Naive thymus-derived CD4-positive, alpha-beta T cell (primary cell): ENCODE measurements at regions not wholly inside any gene's neighbourhood (a gene's known extent, or its start where the extent isn't known, plus 50 kb on each side); places are given as distances from the start of the nearest gene placed in this dataset.
A peak's percentile ranks its signal among the peaks of the same experiment; 100 is the strongest.

Source experiments
- ATAC-seq: fragments of 150-1000 bp; cut with Tn5 transposase; 2 replicates; pipeline ENCODE4 v1.10.0; 2021; ENCODE audit warnings: mild to moderate bottlenecking, moderate library complexity
- CTCF ChIA-PET: fragments of 350-600 bp; sonication (Branson Sonifier 250); formaldehyde crosslinking; loops from one replicate; lab custom pipeline; 2021; ENCODE audit warnings: antibody characterized with exemption; lab: Charles Lee
- POLR2A ChIA-PET: fragments of 350-600 bp; sonication (Branson Sonifier 250); formaldehyde crosslinking; loops from one replicate; lab custom pipeline; 2021; ENCODE audit warnings: antibody characterized with exemption, inconsistent platforms; lab: Charles Lee
- DNase-seq, 9 donors: peaks; one replicate each; pipeline versions ENCODE4 v3.0.0 to v3.0.0-alpha.2; 2020 to 2022; ENCODE audit warnings: mixed read lengths in 1 of 9
- H3K27ac ChIP-seq: one replicate; pipeline ENCODE4 v1.7.0; 2013; ENCODE audit warnings: mild to moderate bottlenecking, low read depth, low read length, moderate library complexity
- H3K27me3 ChIP-seq, 2 donors: one replicate each; pipeline ENCODE4 v1.7.0; 2013; ENCODE audit warnings: low read length in 2 of 2, mild to moderate bottlenecking in 2 of 2, moderate library complexity in 2 of 2; ENCODE audit not compliant: control insufficient read depth in 2 of 2, insufficient read depth in 2 of 2
- H3K36me3 ChIP-seq, 3 experiments: 1 replicate in 2 of 3; 2 replicates in 1 of 3; pipeline ENCODE4 v1.7.0; 2013; ENCODE audit warnings: low read length in 3 of 3, mild to moderate bottlenecking in 3 of 3, moderate library complexity in 1 of 3; ENCODE audit not compliant: insufficient read depth in 3 of 3, control insufficient read depth in 2 of 3
- H3K4me1 ChIP-seq, 2 donors: one replicate each; pipeline ENCODE4 v1.7.0; 2013; ENCODE audit warnings: low read length in 2 of 2, mild to moderate bottlenecking in 2 of 2, moderate library complexity in 1 of 2; ENCODE audit not compliant: control insufficient read depth in 2 of 2, insufficient read depth in 2 of 2
- H3K4me3 ChIP-seq: 2 replicates; pipeline ENCODE4 v1.7.0; 2013; ENCODE audit warnings: mild to moderate bottlenecking, low read length
- H3K9me3 ChIP-seq, 3 experiments: 1 replicate in 2 of 3; 2 replicates in 1 of 3; pipeline ENCODE4 v1.7.0; 2013; ENCODE audit warnings: low read length in 3 of 3; ENCODE audit not compliant: control insufficient read depth in 2 of 3
- H3K27ac Mint-ChIP-seq, 9 donors: one replicate each; pipeline ENCODE4 v1.8.0; 2020 to 2022; ENCODE audit warnings: mixed read lengths in 9 of 9, mild to moderate bottlenecking in 8 of 9, moderate library complexity in 5 of 9, inconsistent platforms in 2 of 9
- H3K27me3 Mint-ChIP-seq, 5 donors: one replicate each; pipeline ENCODE4 v1.8.0; 2021 to 2022; ENCODE audit warnings: mixed read lengths in 5 of 5, mild to moderate bottlenecking in 1 of 5
- H3K36me3 Mint-ChIP-seq, 5 donors: one replicate each; pipeline ENCODE4 v1.8.0; 2020 to 2022; ENCODE audit warnings: mixed read lengths in 5 of 5, mild to moderate bottlenecking in 3 of 5, inconsistent platforms in 1 of 5
- H3K4me1 Mint-ChIP-seq, 7 donors: one replicate each; pipeline ENCODE4 v1.8.0; 2020 to 2022; ENCODE audit warnings: mixed read lengths in 7 of 7, mild to moderate bottlenecking in 3 of 7, inconsistent platforms in 1 of 7
- H3K4me3 Mint-ChIP-seq, 10 donors: one replicate each; pipeline ENCODE4 v1.8.0; 2020 to 2022; ENCODE audit warnings: mild to moderate bottlenecking in 10 of 10, mixed read lengths in 10 of 10, moderate library complexity in 6 of 10, inconsistent platforms in 2 of 10
- H3K9me3 Mint-ChIP-seq, 11 donors: one replicate each; pipeline ENCODE4 v1.8.0; 2020 to 2022; ENCODE audit warnings: mixed read lengths in 11 of 11, mild to moderate bottlenecking in 4 of 11, inconsistent platforms in 1 of 11, moderate library complexity in 1 of 11
- intact Hi-C, 2 donors: fragments of 100-400 bp; cut with micrococcal nuclease; formaldehyde crosslinking; loops; one replicate each; pipeline ENCODE4 v1.15.1; 2023

DNA sequence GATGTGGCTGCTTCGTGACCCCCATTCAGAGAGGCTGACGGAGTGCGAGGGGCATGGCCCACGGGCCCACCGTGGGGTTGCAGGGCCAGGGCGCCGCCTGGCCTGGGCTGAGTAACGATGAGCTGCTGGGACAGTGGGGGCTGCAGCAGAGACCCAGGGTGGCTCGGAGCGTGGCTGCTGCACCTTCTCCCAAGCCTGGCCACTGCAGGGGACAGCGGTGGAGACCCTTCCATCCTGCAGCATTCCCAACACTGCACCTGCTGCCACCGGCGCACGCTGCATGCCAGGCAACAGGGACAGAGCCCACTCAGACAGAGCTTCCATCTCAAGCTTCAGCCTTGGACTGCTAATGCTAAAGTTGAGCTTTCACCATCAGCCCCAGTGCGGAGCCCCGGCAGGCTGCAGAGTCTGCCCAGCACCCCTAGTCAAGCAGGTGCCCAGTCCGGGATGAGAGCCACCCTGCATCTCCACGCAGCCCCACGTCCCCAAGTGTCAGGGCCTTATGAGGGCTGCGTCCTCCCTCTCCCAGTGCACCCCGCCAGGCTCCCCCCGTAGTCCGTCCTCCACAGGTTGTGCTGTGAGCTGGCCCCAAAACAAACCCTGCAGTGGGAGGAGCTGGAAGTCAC lies 89.4 kb upstream of the AFDN start:
- H3K4me1 ChIP-seq = no peaks in the 10 kb centered on the region
- no peak for DNase-seq
- no peak overlapping the region for H3K4me3 ChIP-seq
- Mint-ChIP-seq H3K9me3 (peaks cover 0 to 8% (median 2%) of the 10 kb centered on the region in 11 donors), H3K27ac (no peak overlapping the region), H3K4me3 (no peak overlapping the region), H3K27me3 (peaks cover 8 to 23% (median 10%) of the 10 kb centered on the region in 5 donors), H3K36me3 (no peaks in the 10 kb centered on the region), H3K4me1 (peaks cover 0 to 6% (median 3%) of the 10 kb centered on the region in 7 donors)
- no peaks in the 10 kb centered on the region for H3K36me3 ChIP-seq
- H3K27ac ChIP-seq = no peak overlapping the region
- no peaks in the 10 kb centered on the region for H3K9me3 ChIP-seq
- ATAC-seq = no peak
- ChIA-PET POLR2A (no interaction called here), CTCF (no interaction called here)
- intact Hi-C loops = no loop called here
- H3K27me3 ChIP-seq = no peaks in the 10 kb centered on the region

DNA sequence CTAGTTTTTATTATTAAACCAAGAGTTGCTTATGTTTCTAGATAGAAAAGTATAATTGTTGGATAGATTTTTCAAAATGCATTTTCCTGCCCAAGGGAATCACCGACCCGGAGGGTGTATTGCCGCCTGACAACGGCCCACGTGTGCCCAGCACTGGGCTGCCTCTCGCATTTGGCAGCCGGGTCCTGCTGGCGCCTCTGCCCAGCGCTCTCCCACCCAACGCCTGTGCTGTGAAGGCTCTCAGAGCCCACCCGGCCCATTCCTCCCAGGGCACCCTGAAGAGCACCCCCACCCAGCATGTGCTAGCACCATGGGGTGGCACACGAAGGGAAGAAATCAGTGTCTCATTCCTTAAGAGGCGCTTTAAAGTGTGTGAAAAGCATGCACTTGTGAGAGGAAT lies 88.3 kb upstream of the AFDN start:
- H3K27ac ChIP-seq = no peak overlapping the region
- H3K4me3 Mint-ChIP-seq = no peak overlapping the region
- ChIA-PET POLR2A (no interaction called here), CTCF (no interaction called here)
- no peaks in the 10 kb centered on the region for H3K36me3 ChIP-seq
- H3K9me3 Mint-ChIP-seq = peaks cover 0 to 5% (median 1%) of the 10 kb centered on the region in 11 donors
- no peak overlapping the region for H3K27ac Mint-ChIP-seq
- H3K4me1 Mint-ChIP-seq = peaks cover 0 to 6% (median 0%) of the 10 kb centered on the region in 7 donors
- no peak for DNase-seq
- no peaks in the 10 kb centered on the region for H3K36me3 Mint-ChIP-seq
- ATAC-seq = no peak
- H3K27me3 ChIP-seq = no peaks in the 10 kb centered on the region
- no peak overlapping the region for H3K4me3 ChIP-seq
- intact Hi-C loops = no loop called here
- H3K9me3 ChIP-seq = no peaks in the 10 kb centered on the region
- H3K4me1 ChIP-seq = no peaks in the 10 kb centered on the region
- peaks cover 8 to 28% (median 10%) of the 10 kb centered on the region in 5 donors for H3K27me3 Mint-ChIP-seq

DNA sequence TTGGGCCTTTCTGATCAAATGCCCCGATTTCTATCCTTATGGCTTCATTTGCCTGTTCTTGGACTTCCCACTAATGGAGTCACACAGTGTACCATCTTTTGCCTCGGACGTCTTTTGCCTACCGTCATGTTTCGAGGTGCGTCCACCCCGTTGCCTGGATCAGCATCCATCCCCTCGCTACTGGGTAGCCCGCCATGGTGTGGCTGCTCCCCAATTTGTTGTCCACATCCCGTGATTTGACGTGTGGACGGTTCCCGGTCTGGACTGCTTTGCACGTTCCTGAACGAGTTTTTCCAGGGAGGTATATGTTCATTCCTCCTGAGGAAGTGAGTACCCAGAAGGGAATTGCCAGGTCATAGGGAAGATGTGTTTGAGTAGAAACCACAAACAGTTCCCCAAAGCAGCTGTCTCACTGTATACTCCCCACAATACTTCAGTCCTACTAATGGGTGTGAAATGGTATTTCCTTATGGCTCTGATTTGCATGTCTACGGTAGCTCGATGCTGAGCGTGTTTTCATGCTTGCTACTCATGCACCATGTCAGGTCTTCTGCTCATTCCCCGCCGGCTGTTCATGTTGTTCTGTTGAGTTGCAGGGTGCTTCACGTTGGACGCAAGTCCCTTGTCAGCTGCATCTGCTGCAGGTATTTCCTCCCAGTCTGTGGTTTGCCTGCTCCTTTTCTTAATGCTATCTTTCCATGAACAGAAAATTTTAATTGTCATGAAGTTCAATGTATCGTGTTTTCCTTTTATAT lies 86.8 kb upstream of the AFDN start:
- H3K4me3 ChIP-seq = no peak overlapping the region
- peaks cover 0 to 4% (median 0%) of the 10 kb centered on the region in 11 donors for H3K9me3 Mint-ChIP-seq
- POLR2A ChIA-PET = no interaction called here
- H3K9me3 ChIP-seq = no peaks in the 10 kb centered on the region
- ATAC-seq (no peak), DNase-seq (no peak)
- peaks cover 8 to 28% (median 10%) of the 10 kb centered on the region in 5 donors for H3K27me3 Mint-ChIP-seq
- intact Hi-C loops = no loop called here
- CTCF ChIA-PET = no interaction called here
- no peak overlapping the region for H3K27ac ChIP-seq
- peak overlapping the region in 1 of 9 donors; percentile 8 for H3K27ac Mint-ChIP-seq
- H3K4me1 Mint-ChIP-seq = peaks cover 0 to 6% (median 0%) of the 10 kb centered on the region in 7 donors
- no peak overlapping the region for H3K4me3 Mint-ChIP-seq
- H3K27me3 ChIP-seq = no peaks in the 10 kb centered on the region
- no peaks in the 10 kb centered on the region for H3K36me3 ChIP-seq
- no peaks in the 10 kb centered on the region for H3K4me1 ChIP-seq
- no peaks in the 10 kb centered on the region for H3K36me3 Mint-ChIP-seq

DNA sequence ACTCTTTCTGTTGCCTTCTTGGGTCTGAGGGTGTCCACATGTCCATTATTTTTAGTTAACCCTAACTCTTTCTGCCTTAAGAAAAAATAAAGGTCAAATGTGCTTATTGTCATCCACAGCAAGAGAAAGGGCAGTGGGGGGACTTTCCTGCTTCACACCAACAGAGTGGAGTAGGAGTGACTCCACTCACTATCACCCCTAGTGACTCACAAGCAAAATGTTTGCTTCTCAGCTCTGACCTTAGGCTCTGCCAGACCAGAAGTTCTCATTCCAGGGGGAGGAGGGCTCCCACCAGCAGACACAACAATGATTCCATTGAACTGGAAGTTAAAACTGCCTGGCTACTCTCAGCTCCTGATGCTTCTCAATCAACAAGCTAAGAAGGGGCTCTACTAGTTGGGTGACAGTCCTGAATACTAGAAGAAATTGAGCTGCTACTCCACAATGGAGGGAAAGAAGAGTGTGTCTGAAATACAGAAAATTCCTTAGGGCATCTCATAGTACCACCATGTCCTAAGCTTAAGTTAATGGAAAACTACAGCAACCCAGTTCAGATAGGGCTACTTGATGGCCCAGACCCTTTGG lies 83.9 kb upstream of the AFDN start:
- H3K4me3 ChIP-seq = no peak overlapping the region
- H3K4me1 ChIP-seq = no peaks in the 10 kb centered on the region
- ChIA-PET POLR2A (no interaction called here), CTCF (no interaction called here)
- peaks cover 0 to 24% (median 8%) of the 10 kb centered on the region in 5 donors for H3K27me3 Mint-ChIP-seq
- no peaks in the 10 kb centered on the region for H3K9me3 ChIP-seq
- no peak overlapping the region for H3K27ac ChIP-seq
- ATAC-seq (no peak), DNase-seq (no peak)
- H3K36me3 Mint-ChIP-seq = no peaks in the 10 kb centered on the region
- H3K27ac Mint-ChIP-seq = no peak overlapping the region
- H3K4me3 Mint-ChIP-seq = no peak overlapping the region
- H3K4me1 Mint-ChIP-seq = no peaks in the 10 kb centered on the region
- peaks cover 0 to 3% (median 0%) of the 10 kb centered on the region in 11 donors for H3K9me3 Mint-ChIP-seq
- H3K27me3 ChIP-seq = no peaks in the 10 kb centered on the region
- intact Hi-C loops = no loop called here
- no peaks in the 10 kb centered on the region for H3K36me3 ChIP-seq

DNA sequence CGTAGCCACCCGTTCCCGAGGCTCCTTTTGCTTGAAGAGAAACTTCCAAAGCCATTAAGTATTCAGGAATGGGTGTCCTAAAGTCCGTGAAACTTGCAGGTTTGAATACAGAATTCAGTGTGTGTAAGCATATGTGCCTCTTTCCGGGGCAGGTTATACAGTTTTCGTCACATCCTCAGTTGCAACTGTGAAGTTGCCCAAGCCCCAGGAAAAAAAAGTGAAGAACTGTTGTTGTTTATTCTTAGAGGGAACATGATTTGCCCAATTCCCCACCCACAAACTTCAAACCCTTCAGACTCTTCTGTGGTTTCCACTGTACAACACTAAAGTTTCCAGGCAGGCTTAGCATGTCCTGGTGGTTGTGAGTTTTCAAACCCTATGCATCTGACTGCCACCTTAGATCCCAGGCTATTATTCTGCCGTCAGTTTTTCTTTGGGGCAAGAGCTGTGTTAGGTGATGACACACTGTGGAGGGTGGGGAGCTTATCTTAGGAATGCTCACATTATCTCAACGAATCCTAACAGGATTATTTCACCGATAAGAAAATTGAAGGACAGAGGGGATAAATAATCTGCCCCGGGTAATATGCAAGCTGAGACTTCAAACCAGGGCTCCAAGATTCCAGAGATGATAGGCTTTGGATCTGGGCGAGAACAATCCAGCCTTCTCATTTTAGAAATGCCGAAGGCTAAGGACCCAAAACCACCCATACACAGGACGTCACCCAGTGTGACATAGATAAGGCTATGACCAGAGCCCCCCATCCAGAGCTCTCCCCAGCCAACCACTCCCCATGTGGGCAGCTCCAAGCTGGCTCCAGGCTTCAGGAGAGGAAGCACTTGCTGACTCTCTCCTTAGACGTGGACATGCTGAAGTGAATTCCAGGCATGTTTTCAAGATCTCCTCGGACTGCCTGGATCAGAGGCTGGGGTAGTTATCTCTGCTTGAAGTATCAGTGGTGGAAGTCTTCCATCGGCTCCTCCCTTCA lies 81.7 kb upstream of the AFDN start:
- Mint-ChIP-seq H3K27ac (no peak overlapping the region), H3K4me1 (no peaks in the 10 kb centered on the region), H3K9me3 (peaks cover 0 to 3% (median 0%) of the 10 kb centered on the region in 11 donors), H3K27me3 (peaks cover 0 to 18% (median 8%) of the 10 kb centered on the region in 5 donors), H3K4me3 (no peak overlapping the region), H3K36me3 (no peaks in the 10 kb centered on the region)
- H3K27me3 ChIP-seq = no peaks in the 10 kb centered on the region
- ChIA-PET POLR2A (no interaction called here), CTCF (no interaction called here)
- H3K4me3 ChIP-seq = no peak overlapping the region
- H3K4me1 ChIP-seq = no peaks in the 10 kb centered on the region
- intact Hi-C loops = no loop called here
- no peak overlapping the region for H3K27ac ChIP-seq
- ATAC-seq = no peak
- no peaks in the 10 kb centered on the region for H3K9me3 ChIP-seq
- H3K36me3 ChIP-seq = no peaks in the 10 kb centered on the region
- DNase-seq = no peak

DNA sequence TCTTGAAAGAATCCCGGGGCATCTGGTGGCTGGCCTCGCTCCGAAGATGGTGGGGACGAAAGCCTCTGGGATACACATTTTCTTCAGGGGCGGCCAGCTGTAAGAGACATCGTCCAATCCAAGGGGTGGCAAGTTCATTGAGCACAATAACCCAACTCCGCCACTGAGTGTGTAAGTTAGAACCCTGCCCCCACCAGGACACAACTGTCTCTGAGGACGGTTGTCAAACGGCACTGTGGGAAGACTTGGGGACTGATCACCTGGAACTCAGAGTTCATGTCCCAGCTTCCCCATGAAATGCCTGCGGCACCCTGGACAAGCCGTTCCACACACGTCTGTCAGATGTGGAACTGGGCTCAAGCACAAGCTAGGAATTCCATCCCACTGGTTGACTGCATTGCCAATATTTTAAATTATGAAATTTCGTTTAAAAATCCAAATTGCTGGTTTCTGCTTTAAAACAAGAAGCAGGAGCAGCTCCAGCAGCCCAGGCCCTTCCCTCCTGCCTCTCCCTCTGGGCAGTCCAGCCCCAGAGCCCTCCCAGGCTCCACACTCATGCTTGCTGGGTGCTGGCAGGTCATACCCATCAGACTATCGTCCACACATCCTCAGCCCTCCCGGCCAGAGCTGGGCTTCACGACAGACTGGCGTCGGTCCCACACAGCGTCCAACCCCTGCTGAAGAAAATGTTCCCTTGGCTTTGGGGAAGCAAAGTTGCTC lies 80.9 kb upstream of the AFDN start:
- H3K27me3 ChIP-seq = no peaks in the 10 kb centered on the region
- no peaks in the 10 kb centered on the region for H3K4me1 ChIP-seq
- Mint-ChIP-seq H3K27me3 (peaks cover 0 to 16% (median 8%) of the 10 kb centered on the region in 5 donors), H3K27ac (no peak overlapping the region), H3K4me1 (no peaks in the 10 kb centered on the region), H3K9me3 (peaks cover 0 to 3% (median 0%) of the 10 kb centered on the region in 11 donors), H3K36me3 (no peaks in the 10 kb centered on the region), H3K4me3 (no peak overlapping the region)
- ATAC-seq (no peak), DNase-seq (no peak)
- H3K27ac ChIP-seq = no peak overlapping the region
- H3K9me3 ChIP-seq = no peaks in the 10 kb centered on the region
- ChIA-PET POLR2A (no interaction called here), CTCF (no interaction called here)
- no peak overlapping the region for H3K4me3 ChIP-seq
- H3K36me3 ChIP-seq = no peaks in the 10 kb centered on the region
- intact Hi-C loops = no loop called here
